K562 (cell line): ENCODE measurements at regions not wholly inside any gene's neighbourhood (a gene's known extent, or its start where the extent isn't known, plus 50 kb on each side); places are given as distances from the start of the nearest gene placed in this dataset.

ENCODE experiments used
- CUX1 ChIP-seq: fragments of 200-800 bp; sonication (Bioruptor generic); IDR thresholded peaks from 2 replicates; pipeline ENCODE4 v1.6.1; 2016; ENCODE audit warnings: missing genetic modification characterization, missing compliant biosample characterization
- DIDO1 ChIP-seq: fragments of 450-650 bp; IDR thresholded peaks from 2 replicates; pipeline ENCODE4 v1.6.1; 2016; ENCODE audit warnings: low read depth, missing biosample characterization, missing genetic modification characterization
- HNRNPLL ChIP-seq: fragments of 200-400 bp; formaldehyde crosslinking; IDR thresholded peaks from 2 replicates; pipeline ENCODE4 v1.6.1; 2017; ENCODE audit warnings: low read length, low read depth, mild to moderate bottlenecking; ENCODE audit not compliant: poor library complexity, severe bottlenecking
- ILF3 ChIP-seq: fragments of 450-650 bp; IDR thresholded peaks from 2 replicates; pipeline ENCODE4 v1.6.1; 2018; ENCODE audit warnings: antibody characterized with exemption, mild to moderate bottlenecking, moderate library complexity, borderline replicate concordance
- MED1 ChIP-seq: sonication (generic); formaldehyde crosslinking; IDR thresholded peaks from 2 replicates; pipeline ENCODE4 v1.8.1; 2023; ENCODE audit warnings: missing genetic modification reagents, borderline replicate concordance
- ZBTB17 ChIP-seq: fragments of 450-650 bp; formaldehyde crosslinking; IDR thresholded peaks from 2 replicates; pipeline ENCODE4 v1.4.0; 2020; ENCODE audit warnings: mild to moderate bottlenecking
- ZBTB43 ChIP-seq: sonication (generic); formaldehyde crosslinking; IDR thresholded peaks from 2 replicates; pipeline ENCODE4 v1.8.0; 2023; ENCODE audit warnings: mild to moderate bottlenecking, missing genetic modification reagents
- ZNF699 ChIP-seq: fragments of 250-450 bp; sonication (Bioruptor Pico); IDR thresholded peaks from 2 replicates; pipeline ENCODE4 v1.8.0; 2021; ENCODE audit warnings: mild to moderate bottlenecking, moderate library complexity; ENCODE audit not compliant: insufficient replicate concordance
- ZNF766 ChIP-seq: fragments of 200-800 bp; sonication (Bioruptor generic); conservative IDR thresholded peaks from 2 replicates; pipeline ENCODE4 v1.6.1; 2016; ENCODE audit warnings: missing genetic modification characterization, missing compliant biosample characterization
- TF ChIP-seq, protein P1 (sequence below): fragments of 250-450 bp; sonication (Bioruptor Pico); IDR thresholded peaks from 2 replicates; pipeline ENCODE4 v1.5.0; 2020; ENCODE audit warnings: mild to moderate bottlenecking
- TF ChIP-seq, protein P2 (sequence below), 2 experiments: fragments of 450-650 bp in 1 of 2; sonication (generic) in 1 of 2; formaldehyde crosslinking in 1 of 2; IDR thresholded peaks in 1 of 2; conservative IDR thresholded peaks in 1 of 2; 2 replicates each; pipeline versions ENCODE4 v1.6.1 to v1.8.1; 2016 to 2023; ENCODE audit warnings: mild to moderate bottlenecking in 2 of 2, moderate library complexity in 2 of 2, inconsistent platforms in 1 of 2, missing genetic modification reagents in 1 of 2
- TF ChIP-seq, protein P3 (sequence below): fragments of 250-450 bp; sonication (Bioruptor Pico); IDR thresholded peaks from 2 replicates; pipeline ENCODE4 v1.5.1; 2021; ENCODE audit warnings: mild to moderate bottlenecking
- TF ChIP-seq, protein P4 (sequence below): fragments of 450-650 bp; formaldehyde crosslinking; IDR thresholded peaks from 2 replicates; pipeline ENCODE4 v1.4.0; 2022; ENCODE audit warnings: missing genetic modification characterization

- TF ChIP-seq ZBTB43 (CRISPR knock-in tag) (no peak), ZBTB17 (CRISPR knock-in tag) (no peak), HNRNPLL (no peak), MED1 (CRISPR knock-in tag) (no peak), ILF3 (no peak), ZNF766 (CRISPR knock-in tag) (0 out of 2 replicates have a peak, but pooled peaks have one; percentile 46), DIDO1 (tag) (no peak), CUX1 (CRISPR knock-in tag) (no peak), ZNF699 (CRISPR knock-in tag) (no peak)
- TF ChIP-seq, protein P1, sequence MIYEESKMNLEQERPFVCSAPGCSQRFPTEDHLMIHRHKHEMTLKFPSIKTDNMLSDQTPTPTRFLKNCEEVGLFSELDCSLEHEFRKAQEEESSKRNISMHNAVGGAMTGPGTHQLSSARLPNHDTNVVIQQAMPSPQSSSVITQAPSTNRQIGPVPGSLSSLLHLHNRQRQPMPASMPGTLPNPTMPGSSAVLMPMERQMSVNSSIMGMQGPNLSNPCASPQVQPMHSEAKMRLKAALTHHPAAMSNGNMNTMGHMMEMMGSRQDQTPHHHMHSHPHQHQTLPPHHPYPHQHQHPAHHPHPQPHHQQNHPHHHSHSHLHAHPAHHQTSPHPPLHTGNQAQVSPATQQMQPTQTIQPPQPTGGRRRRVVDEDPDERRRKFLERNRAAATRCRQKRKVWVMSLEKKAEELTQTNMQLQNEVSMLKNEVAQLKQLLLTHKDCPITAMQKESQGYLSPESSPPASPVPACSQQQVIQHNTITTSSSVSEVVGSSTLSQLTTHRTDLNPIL (CRISPR knock-in tag): no peak
- TF ChIP-seq, protein P2, sequence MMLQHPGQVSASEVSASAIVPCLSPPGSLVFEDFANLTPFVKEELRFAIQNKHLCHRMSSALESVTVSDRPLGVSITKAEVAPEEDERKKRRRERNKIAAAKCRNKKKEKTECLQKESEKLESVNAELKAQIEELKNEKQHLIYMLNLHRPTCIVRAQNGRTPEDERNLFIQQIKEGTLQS (IDR thresholded peaks at IDR 0.05): peak; percentile 89
- TF ChIP-seq, protein P2 (CRISPR knock-in tag; conservative IDR thresholded peaks at IDR 0.05): 0 out of 2 replicates have a peak, but pooled peaks have one; percentile 42
- TF ChIP-seq, protein P3, sequence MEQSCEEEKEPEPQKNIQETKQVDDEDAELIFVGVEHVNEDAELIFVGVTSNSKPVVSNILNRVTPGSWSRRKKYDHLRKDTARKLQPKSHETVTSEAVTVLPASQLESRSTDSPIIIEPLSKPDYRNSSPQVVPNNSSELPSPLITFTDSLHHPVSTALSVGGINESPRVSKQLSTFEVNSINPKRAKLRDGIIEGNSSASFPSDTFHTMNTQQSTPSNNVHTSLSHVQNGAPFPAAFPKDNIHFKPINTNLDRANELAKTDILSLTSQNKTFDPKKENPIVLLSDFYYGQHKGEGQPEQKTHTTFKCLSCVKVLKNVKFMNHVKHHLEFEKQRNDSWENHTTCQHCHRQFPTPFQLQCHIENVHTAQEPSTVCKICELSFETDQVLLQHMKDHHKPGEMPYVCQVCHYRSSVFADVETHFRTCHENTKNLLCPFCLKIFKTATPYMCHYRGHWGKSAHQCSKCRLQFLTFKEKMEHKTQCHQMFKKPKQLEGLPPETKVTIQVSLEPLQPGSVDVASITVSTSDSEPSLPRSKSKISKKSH (CRISPR knock-in tag): no peak
- TF ChIP-seq, protein P4, sequence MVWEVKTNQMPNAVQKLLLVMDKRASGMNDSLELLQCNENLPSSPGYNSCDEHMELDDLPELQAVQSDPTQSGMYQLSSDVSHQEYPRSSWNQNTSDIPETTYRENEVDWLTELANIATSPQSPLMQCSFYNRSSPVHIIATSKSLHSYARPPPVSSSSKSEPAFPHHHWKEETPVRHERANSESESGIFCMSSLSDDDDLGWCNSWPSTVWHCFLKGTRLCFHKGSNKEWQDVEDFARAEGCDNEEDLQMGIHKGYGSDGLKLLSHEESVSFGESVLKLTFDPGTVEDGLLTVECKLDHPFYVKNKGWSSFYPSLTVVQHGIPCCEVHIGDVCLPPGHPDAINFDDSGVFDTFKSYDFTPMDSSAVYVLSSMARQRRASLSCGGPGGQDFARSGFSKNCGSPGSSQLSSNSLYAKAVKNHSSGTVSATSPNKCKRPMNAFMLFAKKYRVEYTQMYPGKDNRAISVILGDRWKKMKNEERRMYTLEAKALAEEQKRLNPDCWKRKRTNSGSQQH: no peak
Observed at GRCh38 chr3:20905210-20905805, 719.3 kb upstream of the SGO1 start (continued).
